Stimulated activated effector memory CD8-positive, alpha-beta T cell treated with anti-CD3 and anti-CD28 coated beads, Interleukin-12 subunit alpha, Interleukin-12 subunit beta, amount 100 ng/mL, for 72 hours (primary cell): ENCODE measurements at regions not wholly inside any gene's neighbourhood (a gene's known extent, or its start where the extent isn't known, plus 50 kb on each side); places are given as distances from the start of the nearest gene placed in this dataset.

Experiments used
- ATAC-seq: fragments of 150-1000 bp; cut with Tn5 transposase; 2 replicates; pipeline ENCODE4 v1.10.0; 2021
- DNase-seq, 2 donors: peaks; one replicate each; pipeline ENCODE4 v3.0.0; 2021 to 2022; ENCODE audit warnings: low spot score in 2 of 2
- H3K27ac Mint-ChIP-seq: one replicate; pipeline ENCODE4 v1.8.0; 2022; ENCODE audit warnings: mild to moderate bottlenecking, mixed read lengths
- H3K36me3 Mint-ChIP-seq: one replicate; pipeline ENCODE4 v1.8.0; 2022; ENCODE audit warnings: mild to moderate bottlenecking, mixed read lengths
- H3K4me1 Mint-ChIP-seq: one replicate; pipeline ENCODE4 v1.8.0; 2022; ENCODE audit warnings: mixed read lengths
- H3K4me3 Mint-ChIP-seq: one replicate; pipeline ENCODE4 v1.8.0; 2022; ENCODE audit warnings: mild to moderate bottlenecking, mixed read lengths
- H3K9me3 Mint-ChIP-seq: one replicate; pipeline ENCODE4 v1.8.0; 2022; ENCODE audit warnings: mixed read lengths

DNA sequence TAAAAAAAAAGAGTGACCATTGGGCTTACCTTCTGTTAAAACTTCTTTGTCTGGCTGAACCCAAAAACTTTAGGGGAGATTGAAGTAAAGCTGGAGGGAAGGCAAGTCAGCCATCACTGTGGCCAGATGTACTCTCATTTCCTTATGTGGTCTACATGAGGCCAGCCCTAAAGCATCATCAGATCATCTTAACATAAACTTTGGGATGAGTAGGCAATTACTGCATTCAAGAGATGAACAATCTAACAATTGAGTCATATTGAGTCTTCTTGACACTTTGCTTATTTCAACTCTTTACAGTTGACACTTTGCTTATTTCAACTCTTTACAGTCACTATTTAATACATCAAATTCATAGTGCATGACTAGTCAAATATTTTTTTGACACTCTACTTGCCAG is 155.6 kb downstream of the QPCT start:
- no peaks in the 10 kb centered on the region for H3K4me1 Mint-ChIP-seq
- no peak overlapping the region for H3K4me3 Mint-ChIP-seq
- H3K27ac Mint-ChIP-seq, result no peak overlapping the region
- ATAC-seq (peak; percentile 100), DNase-seq (no peak)
- H3K36me3 Mint-ChIP-seq, result no peaks in the 10 kb centered on the region
- no peaks in the 10 kb centered on the region for H3K9me3 Mint-ChIP-seq

DNA sequence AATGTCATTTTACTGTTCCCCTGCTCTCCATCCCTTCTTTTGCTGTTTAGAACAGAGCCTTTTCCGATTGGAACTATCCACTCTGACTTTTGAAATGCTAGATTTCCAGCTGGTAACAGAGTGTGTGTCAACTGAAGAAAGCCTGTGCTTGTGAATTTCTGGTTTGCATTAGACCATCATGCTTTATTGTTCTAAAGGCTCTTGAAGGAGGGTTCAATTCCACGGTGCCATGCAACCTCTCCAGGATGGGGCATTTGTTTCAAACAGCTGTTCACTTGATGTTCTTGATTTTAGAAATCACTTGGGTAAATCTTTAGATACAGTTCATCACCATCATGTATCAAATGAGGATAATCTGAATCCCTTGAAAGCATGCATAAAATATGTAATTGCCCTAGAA is 156.7 kb downstream of the QPCT start:
- no peak overlapping the region for H3K27ac Mint-ChIP-seq
- no peaks in the 10 kb centered on the region for H3K4me1 Mint-ChIP-seq
- no peaks in the 10 kb centered on the region for H3K36me3 Mint-ChIP-seq
- H3K9me3 Mint-ChIP-seq, result no peaks in the 10 kb centered on the region
- ATAC-seq (no peak), DNase-seq (no peak)
- no peak overlapping the region for H3K4me3 Mint-ChIP-seq

DNA sequence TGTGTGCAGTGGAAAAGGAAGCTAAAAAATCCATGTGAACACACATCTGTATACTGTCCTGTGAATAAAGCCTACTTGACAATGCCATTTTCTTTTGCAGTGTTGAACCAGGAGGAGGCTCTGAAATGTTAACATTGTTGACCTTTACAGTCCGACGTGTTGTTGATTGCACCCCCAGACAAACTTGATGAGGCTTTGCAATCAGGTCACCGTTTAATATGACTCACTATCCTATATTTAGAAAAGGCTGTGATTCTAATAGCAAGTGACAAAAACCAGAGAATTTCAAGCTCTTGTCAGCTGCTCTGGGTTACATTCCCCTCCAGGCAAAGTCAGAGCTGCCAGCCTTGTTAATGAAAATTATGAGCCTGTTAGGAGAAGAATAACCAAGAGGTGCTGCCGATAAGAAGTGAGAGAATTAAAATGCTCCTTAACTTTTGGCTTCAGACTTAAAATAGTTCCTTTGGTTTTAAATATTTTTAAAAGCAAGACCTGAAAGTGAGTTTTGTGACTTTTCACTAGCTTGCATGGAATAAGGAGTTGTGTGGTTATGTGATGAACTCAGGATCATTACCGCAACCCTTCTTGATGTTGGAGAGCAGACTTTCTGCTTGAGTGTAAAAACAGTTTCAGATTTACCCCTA is 162.1 kb downstream of the QPCT start:
- Mint-ChIP-seq H3K4me3 (no peak overlapping the region), H3K9me3 (no peaks in the 10 kb centered on the region), H3K27ac (no peak overlapping the region), H3K36me3 (no peaks in the 10 kb centered on the region), H3K4me1 (no peaks in the 10 kb centered on the region)
- peak; percentile 26 for ATAC-seq
- no peak for DNase-seq

DNA sequence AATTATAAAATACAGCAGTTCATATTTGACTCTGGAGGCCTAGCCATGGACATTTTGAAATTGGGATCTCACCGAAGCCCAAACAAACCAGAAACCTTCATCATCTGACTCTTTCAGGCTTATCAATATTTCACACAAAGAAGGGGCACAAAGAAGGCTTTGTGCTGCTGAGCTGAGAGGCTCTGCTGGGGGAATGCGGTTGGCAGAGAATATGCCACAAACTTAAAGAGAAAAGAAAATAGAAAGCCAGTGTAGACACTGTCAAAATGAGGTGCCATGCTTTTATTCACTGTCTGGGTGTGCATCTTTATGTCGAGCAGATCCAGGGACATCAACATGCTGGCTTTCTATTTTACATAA is 162.6 kb downstream of the QPCT start:
- H3K9me3 Mint-ChIP-seq, result no peaks in the 10 kb centered on the region
- ATAC-seq, result no peak
- no peak overlapping the region for H3K27ac Mint-ChIP-seq
- no peak overlapping the region for H3K4me3 Mint-ChIP-seq
- no peaks in the 10 kb centered on the region for H3K36me3 Mint-ChIP-seq
- DNase-seq, result no peak
- no peaks in the 10 kb centered on the region for H3K4me1 Mint-ChIP-seq

DNA sequence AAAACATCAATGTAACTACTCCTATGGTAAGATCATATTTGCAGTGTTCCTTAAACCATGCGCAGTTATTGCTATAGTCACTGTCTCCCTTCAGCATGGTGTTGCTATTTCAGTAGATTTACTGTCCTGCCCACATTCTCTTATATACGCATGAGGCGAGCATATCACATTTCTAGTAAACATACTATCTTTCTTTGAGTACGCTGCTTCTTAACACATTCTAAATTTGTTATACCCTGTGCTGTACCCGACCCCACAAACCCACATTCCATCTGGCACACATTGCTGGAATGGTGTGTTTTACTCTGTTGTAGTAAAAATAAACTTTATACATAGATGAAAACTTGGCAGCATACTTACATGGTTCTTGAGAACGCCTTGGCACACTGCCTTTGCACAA is 163.3 kb downstream of the QPCT start:
- DNase-seq, result no peak
- Mint-ChIP-seq H3K4me3 (no peak overlapping the region), H3K4me1 (no peaks in the 10 kb centered on the region), H3K27ac (no peak overlapping the region), H3K9me3 (no peaks in the 10 kb centered on the region), H3K36me3 (no peaks in the 10 kb centered on the region)
- no peak for ATAC-seq

DNA sequence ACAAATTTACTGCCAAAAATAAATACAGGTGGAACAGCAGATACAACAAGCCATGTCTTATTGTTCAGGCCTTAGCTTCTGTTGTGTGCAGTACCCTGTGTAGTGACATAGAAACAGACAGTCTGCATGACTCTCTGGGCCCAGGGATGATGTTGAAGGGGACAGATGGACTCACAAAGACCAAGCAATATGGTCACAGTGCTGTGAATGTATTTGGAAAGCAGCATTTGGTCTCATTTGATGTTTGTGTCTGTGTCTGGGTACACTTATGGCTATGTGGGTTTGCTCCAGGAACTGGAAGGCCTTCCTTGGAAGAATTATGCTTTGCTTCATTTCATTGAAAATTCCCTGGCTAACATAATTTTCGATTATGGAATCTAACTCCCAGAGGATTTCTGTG is 158.5 kb downstream of the CDC42EP3 start:
- DNase-seq (no peak), ATAC-seq (no peak)
- Mint-ChIP-seq H3K4me1 (no peaks in the 10 kb centered on the region), H3K4me3 (no peak overlapping the region), H3K9me3 (peaks cover 3% of the 10 kb centered on the region), H3K27ac (no peak overlapping the region), H3K36me3 (no peaks in the 10 kb centered on the region)

DNA sequence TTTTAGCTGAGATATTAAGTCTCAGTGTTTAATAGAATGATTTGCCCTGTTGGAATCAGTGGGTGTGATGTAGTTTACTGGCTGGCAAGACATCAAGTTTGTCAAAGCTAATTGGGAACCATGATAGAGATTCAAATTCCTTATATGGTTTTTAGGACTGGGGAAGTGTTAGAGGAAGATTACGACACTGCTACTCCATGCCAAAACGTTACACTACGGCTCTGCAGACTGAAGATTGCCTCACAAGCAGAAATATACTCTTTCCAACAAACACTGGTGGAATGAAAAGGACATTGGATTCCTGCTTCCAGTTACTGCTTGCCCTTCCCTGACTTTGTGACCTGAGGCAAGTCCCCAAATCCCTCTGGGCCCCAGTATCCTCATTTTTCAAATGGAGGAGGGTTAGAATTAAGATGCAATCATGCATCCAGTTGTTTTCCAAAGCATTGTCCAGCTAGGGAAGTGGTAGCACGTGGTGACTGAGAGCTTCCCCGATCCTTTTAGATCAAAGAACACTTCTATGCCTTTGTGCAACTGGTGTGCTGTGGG is 147.6 kb downstream of the CDC42EP3 start:
- Mint-ChIP-seq H3K36me3 (no peaks in the 10 kb centered on the region), H3K4me1 (no peaks in the 10 kb centered on the region), H3K9me3 (no peaks in the 10 kb centered on the region), H3K27ac (no peak overlapping the region), H3K4me3 (no peak overlapping the region)
- DNase-seq, result no peak
- no peak for ATAC-seq

DNA sequence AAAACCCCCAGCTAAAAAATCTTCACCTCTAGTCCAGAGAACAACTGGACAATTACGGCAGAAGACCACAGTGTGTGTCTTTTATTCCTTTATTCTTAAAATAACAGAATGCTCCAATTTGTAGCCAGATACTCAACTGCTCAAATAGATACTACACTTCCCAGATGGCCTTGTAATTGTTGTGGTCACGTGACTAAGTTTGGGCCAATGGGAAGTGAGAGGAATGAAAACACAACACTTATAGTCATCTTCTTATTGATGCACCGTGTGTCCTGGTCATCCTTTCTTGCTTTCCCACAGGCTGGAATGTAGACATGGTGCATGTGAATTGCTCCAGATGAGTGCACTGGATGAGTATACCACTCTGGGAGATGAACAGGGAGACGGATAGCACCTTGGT is 145.1 kb downstream of the CDC42EP3 start:
- H3K4me1 Mint-ChIP-seq, result no peaks in the 10 kb centered on the region
- no peak overlapping the region for H3K4me3 Mint-ChIP-seq
- H3K27ac Mint-ChIP-seq, result no peak overlapping the region
- H3K9me3 Mint-ChIP-seq, result no peaks in the 10 kb centered on the region
- no peak for DNase-seq
- ATAC-seq, result no peak
- H3K36me3 Mint-ChIP-seq, result no peaks in the 10 kb centered on the region

DNA sequence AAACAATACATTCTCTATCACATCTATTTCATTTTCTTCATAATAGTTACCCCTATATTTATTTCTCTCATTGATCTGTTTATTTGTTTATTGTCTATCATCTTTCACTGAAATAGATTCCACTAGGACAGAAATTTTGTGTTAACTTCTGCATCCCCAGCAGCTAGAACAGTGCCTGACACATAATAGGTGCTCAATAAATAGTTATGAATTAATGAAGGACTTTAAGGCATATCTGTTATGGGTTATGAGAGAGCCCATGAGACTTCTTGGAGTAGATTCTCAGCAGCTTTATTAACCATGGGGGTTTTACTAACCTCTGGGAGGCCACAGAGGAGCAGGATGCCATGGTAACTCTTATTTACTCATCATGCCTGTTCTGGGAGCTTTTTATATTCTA is 144.6 kb downstream of the CDC42EP3 start:
- Mint-ChIP-seq H3K9me3 (no peaks in the 10 kb centered on the region), H3K4me1 (no peaks in the 10 kb centered on the region), H3K27ac (no peak overlapping the region), H3K36me3 (no peaks in the 10 kb centered on the region), H3K4me3 (no peak overlapping the region)
- no peak for ATAC-seq
- no peak for DNase-seq

DNA sequence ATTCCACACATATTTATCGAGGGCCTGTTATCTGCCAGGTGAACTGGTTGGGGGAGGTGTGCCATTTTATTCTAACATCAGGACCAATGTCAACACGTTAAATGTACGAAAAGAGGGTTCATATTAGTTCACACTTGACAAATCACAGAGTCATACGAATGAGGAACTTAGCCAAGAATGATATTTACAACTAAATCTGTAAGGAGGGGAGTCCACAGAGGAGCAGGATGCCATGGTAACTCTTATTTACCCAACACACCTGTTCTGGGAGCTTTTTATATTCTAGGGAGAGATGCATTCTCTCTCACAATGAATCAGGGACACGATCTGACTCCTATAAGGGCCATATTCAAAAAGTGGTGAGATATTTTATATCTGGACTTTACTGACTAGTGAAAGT is 144.1 kb downstream of the CDC42EP3 start:
- Mint-ChIP-seq H3K27ac (no peak overlapping the region), H3K9me3 (no peaks in the 10 kb centered on the region), H3K4me3 (no peak overlapping the region), H3K4me1 (no peaks in the 10 kb centered on the region), H3K36me3 (no peaks in the 10 kb centered on the region)
- DNase-seq (no peak), ATAC-seq (no peak)

DNA sequence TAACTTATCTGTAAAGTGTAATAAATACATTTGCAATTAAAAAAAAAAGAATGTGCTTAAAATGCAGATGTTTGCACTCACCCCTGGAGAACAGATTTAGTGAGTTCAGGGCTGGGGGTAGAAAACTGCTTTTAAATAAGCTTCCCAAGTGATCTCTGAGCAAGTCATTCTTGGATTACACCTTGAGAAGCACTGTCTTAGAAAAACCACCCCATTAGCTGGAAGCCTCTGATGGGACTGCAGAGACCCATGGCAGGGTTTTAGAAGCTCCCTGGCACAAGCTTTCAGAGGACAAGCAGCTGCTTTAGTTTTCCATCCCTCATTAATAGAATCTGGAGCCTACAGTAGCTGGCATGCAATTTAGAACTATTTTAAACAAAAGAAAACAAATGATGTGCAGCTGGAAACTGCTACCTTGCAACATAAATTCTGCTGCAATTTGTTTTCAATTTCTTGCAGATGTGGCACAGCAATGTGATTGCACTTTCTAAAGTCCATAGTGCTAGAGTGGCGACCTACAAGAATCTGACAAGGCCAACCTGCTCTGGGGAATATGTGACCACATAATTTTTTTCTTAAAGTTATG is 141.5 kb downstream of the CDC42EP3 start:
- no peak for DNase-seq
- ATAC-seq, result peak; percentile 48
- Mint-ChIP-seq H3K4me1 (no peaks in the 10 kb centered on the region), H3K4me3 (no peak overlapping the region), H3K9me3 (no peaks in the 10 kb centered on the region), H3K36me3 (no peaks in the 10 kb centered on the region), H3K27ac (no peak overlapping the region)

DNA sequence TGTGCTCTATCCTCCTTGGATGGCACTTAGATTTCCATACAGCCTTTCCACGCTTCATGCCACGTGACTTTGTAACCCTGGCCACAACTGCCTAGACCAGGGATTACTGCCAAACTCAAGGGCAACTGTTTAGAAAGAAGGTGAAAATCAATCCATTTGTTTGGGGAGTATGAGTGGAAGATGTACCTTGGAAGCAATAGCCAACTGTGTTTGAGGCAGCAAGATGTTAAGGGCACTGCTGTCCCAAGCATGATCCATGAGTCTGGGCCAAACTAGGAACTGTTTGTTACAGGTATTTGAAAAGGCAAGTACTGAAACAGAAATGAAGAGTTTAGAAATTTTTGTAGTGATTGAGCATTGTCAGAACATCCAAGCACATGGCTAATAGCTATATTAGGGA is 138.9 kb downstream of the CDC42EP3 start:
- DNase-seq (no peak), ATAC-seq (no peak)
- Mint-ChIP-seq H3K4me1 (no peaks in the 10 kb centered on the region), H3K4me3 (no peak overlapping the region), H3K27ac (no peak overlapping the region), H3K36me3 (no peaks in the 10 kb centered on the region), H3K9me3 (no peaks in the 10 kb centered on the region)

DNA sequence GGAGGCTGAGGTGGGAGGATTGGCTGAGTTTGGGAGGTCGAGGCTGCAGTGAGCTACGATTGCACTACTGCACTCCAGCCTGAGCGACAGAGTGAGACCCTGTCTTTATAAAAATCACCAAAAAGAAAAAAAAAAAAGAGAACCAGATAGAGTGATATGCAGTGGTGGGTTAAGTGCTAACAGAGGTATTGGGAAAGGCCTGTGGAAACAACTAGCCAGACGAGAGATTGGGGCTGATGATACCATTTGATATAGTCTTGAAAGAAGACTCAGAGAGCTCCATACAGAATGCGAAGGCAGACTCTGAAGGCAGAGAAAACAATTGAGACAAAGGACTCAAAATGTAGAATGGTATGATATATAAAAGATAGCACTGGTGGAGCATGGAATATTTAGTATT is 134.1 kb downstream of the CDC42EP3 start:
- DNase-seq, result no peak
- H3K4me1 Mint-ChIP-seq, result no peaks in the 10 kb centered on the region
- no peaks in the 10 kb centered on the region for H3K36me3 Mint-ChIP-seq
- no peak overlapping the region for H3K27ac Mint-ChIP-seq
- H3K9me3 Mint-ChIP-seq, result no peaks in the 10 kb centered on the region
- ATAC-seq, result no peak
- H3K4me3 Mint-ChIP-seq, result no peak overlapping the region

DNA sequence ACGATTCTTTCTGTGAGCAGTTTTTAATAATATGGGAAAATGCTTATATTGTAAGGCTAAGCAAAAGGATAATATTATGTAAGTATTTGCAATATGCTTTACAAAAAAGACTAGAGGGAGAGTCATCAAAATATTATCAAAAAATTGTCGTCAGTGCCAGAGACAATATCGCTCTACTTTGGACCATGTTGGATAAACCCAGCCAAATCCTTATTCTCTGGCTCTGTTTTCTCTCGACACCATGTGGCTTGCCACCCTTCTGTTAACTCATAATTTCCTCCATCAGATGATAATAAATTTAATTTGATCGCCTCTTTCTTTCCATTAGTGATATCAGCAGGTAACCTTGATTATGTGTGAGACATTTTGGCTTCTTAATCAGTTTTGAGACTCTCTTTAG is 129.9 kb downstream of the CDC42EP3 start:
- Mint-ChIP-seq H3K4me3 (no peak overlapping the region), H3K9me3 (no peaks in the 10 kb centered on the region), H3K36me3 (no peaks in the 10 kb centered on the region), H3K27ac (no peak overlapping the region), H3K4me1 (peaks cover 4% of the 10 kb centered on the region)
- DNase-seq (no peak), ATAC-seq (no peak)

DNA sequence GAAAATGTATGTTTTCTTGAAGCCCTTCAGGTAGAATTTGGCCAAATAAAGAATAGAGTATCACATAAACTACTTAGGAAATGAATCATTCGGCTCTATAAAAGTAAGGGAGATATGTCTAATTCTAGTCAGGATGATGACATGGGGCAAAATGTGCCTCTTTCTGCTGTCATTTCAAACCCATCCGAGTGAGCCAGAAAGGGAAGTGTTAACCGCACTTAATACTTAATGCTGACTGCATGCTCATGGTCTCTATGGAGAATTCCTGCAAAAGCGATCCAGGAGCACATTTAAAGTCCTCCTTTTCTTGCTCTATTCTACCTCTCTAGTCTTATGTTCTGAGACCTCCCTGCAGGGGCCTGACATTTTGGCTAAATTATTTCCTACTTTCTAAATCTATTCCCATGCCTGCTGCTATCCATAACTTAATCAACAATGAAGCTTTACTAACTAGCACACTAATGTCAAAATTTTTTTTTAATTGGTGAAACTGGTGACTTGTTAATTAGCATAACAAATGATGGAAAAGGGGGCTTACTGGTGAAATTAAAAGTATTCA is 127.4 kb downstream of the CDC42EP3 start:
- H3K4me1 Mint-ChIP-seq, result peaks cover 8% of the 10 kb centered on the region
- H3K4me3 Mint-ChIP-seq, result no peak overlapping the region
- no peaks in the 10 kb centered on the region for H3K9me3 Mint-ChIP-seq
- H3K27ac Mint-ChIP-seq, result no peak overlapping the region
- ATAC-seq, result no peak
- no peaks in the 10 kb centered on the region for H3K36me3 Mint-ChIP-seq
- no peak for DNase-seq

DNA sequence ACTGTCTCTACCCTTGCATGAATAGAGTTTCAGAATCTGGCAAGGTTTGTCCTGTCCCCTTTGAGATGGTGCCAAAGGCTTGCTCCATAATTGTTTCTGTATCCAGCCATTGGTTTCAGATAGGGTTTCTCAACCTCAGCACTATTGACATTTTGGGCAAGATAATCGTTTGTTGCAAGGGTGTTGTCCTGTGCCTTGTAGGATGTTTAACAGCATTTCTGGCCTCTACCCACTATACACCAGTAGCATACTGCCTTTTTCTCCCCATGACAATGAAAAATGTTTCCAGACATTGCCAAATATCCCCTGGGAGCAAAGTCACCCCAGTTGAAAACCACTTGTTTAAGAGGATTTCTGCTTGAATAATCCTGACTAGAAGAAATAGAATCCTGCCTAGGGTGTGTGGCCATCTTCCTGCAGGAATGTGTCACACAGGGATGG is 126.8 kb downstream of the CDC42EP3 start:
- DNase-seq, result no peak
- H3K4me3 Mint-ChIP-seq, result no peak overlapping the region
- H3K27ac Mint-ChIP-seq, result no peak overlapping the region
- H3K36me3 Mint-ChIP-seq, result no peaks in the 10 kb centered on the region
- no peaks in the 10 kb centered on the region for H3K9me3 Mint-ChIP-seq
- ATAC-seq, result no peak
- peaks cover 8% of the 10 kb centered on the region for H3K4me1 Mint-ChIP-seq
